NCI-H2196 (cell line): ENCODE measurements at regions not wholly inside any gene's neighbourhood (a gene's known extent, or its start where the extent isn't known, plus 50 kb on each side); places are given as distances from the start of the nearest gene placed in this dataset.
A peak's percentile ranks its signal among the peaks of the same experiment; 100 is the strongest.

ENCODE experiments used
- DNase-seq: peaks from one replicate; lab custom pipeline; 2025; ENCODE audit not compliant: unreplicated experiment; lab: John Stamatoyannopoulos, UW

GRCh38 chr21:43348801-43349261 is 78.1 kb downstream of the SIK1 start:
- no peak for DNase-seq

DNA sequence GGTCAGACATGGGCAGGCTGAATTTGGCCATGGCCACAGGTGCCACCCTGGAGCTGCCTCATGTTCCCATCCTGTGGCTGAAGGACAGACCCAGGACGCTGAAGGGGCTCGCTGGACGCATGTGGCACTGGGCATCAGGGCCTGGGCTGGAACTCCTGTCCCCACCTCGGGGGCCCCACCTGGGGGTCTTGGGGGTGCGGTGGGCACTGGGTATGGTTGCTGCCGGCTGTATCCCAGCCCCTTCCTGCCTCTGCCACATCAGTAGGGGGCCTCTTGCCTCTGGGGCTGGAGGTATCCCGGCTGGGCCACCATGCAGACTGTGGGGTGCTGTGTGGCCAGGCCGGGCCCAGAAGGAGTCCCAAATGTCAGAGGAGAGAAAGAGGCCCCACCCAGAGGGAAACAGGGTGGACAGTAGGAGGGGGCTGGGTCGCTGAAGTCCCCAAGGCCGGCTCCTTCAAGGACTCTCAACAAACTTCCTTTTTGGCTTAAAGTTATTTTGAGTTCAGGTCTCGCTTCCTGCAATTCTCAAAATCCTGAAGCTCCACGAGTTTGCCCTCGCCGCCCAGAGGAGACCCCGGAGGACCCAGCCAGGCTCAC is 78.7 kb downstream of the SIK1 start:
- DNase-seq = no peak

DNA sequence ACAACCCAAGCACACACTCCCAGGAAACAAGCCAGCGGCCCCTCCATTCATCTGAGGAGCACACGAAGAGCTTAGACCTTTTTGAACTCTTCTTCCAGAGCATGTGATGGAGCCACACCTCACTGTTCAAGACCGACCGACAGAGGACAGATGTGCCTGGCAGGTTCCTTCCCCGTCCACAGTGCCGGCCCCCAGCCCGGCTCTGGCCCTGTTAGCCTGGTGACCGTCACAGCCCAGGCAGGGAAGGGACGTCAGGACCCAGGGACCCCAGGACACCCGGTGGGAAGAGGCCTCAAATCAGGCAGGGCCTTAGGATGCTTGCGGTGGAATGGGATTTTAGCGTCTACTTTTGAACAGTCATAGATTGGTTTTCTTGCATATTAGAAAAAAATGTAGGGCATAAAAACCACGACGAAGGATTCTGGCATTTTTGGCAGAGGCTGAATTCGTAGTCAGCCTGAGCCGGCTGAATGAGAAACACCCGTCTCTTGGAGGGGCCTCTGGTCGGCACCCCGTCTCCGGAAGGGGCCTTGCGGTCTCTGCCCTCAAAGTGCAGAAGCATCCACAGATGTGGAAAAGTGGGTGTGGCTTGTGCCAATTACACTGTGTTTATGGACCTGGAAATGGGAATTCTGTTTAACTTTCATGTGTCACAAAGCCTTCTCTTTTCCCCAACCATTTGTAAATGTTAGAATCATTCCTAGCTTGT is 79.3 kb downstream of the SIK1 start:
- DNase-seq = no peak

DNA sequence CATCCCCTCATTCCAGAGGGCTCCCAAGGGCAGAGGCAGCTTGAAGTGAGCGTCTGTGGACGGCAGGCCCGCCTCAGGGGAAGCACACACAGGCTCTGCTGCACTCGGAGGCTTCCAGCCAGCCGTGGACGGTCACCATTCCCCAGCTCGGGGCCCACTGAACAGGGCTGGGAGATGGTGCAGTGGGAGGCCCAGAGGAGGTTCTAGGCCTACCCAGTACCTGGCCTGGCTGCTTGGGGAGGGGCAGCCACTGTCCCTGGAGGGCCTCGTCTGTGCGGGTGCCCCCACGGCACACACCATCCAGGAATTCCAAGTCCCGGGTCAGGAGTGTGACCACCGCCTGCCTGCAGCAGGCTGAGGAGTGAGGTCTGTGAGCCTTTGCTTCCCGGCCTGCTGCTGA is 80.4 kb downstream of the SIK1 start:
- no peak for DNase-seq

DNA sequence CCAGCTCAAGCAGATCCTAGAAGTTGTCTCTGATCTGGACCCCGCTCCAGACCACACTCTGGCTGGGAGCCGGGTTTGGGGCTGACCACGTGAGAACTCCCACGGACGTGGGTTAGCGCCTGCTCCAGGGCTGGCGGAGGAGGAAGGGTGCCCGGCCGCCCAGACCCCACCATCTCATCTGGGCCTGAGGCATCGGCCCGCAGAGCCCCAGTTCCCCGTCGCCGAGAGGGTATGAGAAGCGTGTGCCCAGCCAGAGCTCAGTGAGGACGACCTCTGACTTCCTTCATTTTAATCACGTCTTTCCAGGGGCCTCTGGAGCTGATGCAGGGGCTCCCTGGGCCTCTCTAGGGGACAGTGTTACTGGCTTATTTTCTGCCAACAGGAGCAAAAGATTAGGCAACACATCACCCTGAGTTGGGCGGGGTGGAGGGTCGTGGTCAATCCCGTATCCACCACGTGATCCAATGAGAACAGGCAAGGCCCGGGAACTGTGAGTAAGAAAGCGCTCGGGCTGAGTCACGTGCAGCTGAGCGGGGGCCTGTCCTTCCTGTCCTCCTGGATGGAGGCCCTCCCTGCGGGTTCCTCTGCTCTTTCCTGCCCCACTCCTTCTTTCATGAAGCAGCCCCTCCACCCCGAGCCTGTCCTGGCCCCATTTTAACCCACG is 81.1 kb downstream of the SIK1 start:
- no peak for DNase-seq

- no peak for DNase-seq
Measured at GRCh38 chr21:43345046-43345745, 81.7 kb downstream of the SIK1 start.

GRCh38 chr21:43343992-43344886 is 82.7 kb downstream of the SIK1 start:
- DNase-seq = peak; percentile 80

- DNase-seq = peak; percentile 88
Measured at GRCh38 chr21:43343095-43343991, 83.6 kb downstream of the SIK1 start.

- no peak for DNase-seq
Measured at GRCh38 chr21:43342301-43342881, 84.5 kb downstream of the SIK1 start.

GRCh38 chr21:43341378-43342161 is 85.4 kb downstream of the SIK1 start:
- no peak for DNase-seq

- no peak for DNase-seq
Measured at GRCh38 chr21:43340491-43341377, 86.2 kb downstream of the SIK1 start.

- no peak for DNase-seq
Measured at GRCh38 chr21:43339668-43340067, 87.3 kb downstream of the SIK1 start.

DNA sequence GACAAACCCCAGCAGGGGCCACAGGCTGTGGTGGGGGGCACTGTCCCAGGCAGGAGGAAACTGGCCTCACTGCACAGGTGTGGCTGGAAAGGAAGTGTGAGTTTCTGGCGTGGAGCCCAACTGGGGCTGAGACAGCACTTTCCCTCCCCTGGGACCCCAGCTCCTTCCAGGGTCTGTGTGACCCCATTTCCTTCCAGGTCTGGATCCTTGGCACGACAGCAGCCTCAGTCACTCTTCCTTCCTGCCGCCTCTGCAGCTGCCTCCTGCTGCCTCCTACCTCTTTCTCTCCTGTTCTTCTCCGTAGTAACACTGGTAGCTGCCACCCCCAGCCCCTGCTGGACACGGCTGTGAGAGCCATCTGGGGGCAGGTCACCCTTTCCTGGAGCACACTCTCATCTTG is 88.0 kb downstream of the SIK1 start:
- no peak for DNase-seq

DNA sequence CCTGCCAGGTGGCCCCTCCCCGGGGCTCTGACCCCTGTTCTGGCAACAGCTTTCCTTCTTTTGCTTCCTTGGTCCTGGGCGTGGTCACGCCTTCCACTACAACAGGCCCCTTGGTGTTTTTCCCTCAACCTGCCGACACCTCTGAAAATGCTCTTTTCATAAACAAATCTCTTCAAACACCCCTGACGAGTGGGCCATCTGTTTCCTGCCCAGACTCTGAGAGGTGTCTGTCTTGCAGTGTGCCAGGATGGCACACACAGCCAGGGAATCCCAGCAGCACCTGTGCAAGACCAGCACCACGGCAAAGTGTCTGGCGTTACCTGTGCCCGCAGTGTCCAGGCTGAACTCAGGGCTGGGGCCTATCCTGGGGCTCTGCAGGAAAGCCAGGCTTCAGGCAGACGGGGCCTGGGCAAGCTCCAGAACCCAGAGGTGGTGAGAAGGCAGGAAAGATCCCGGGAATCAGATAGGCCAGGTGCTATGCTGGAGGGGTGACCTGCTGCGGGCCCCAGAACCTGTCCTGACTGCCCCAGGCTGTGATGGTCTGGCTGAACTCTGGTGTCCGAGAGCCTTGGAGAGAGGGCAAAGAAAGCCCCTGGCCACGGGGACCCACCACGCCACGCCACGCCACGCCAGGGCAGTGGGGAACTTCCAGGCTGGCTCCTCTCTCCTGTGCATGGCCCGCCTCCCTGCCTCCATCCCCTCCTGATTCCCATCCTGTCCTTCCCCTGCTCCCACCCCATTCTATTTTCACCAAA is 88.9 kb downstream of the SIK1 start:
- no peak for DNase-seq

GRCh38 chr21:43335119-43335518 is 91.8 kb downstream of the SIK1 start:
- DNase-seq = no peak

- DNase-seq = no peak
Measured at GRCh38 chr21:43334214-43334958, 92.5 kb downstream of the SIK1 start.
